Type B pancreatic cell (in vitro differentiated cells): ENCODE measurements at regions not wholly inside any gene's neighbourhood (a gene's known extent, or its start where the extent isn't known, plus 50 kb on each side); places are given as distances from the start of the nearest gene placed in this dataset.

ENCODE experiments used
- DNase-seq: peaks from one replicate; pipeline ENCODE4 v3.0.0; 2021; ENCODE audit warnings: mixed read lengths; ENCODE audit not compliant: unreplicated experiment; ENCODE audit errors: extremely low spot score
- H3K27ac Mint-ChIP-seq: 2 replicates; pipeline ENCODE4 v1.8.0; 2021; ENCODE audit warnings: mild to moderate bottlenecking, mixed read lengths
- H3K27me3 Mint-ChIP-seq: 2 replicates; pipeline ENCODE4 v1.8.0; 2021; ENCODE audit warnings: mixed read lengths
- H3K36me3 Mint-ChIP-seq: 2 replicates; pipeline ENCODE4 v1.8.0; 2021; ENCODE audit warnings: mixed read lengths
- H3K4me1 Mint-ChIP-seq: one replicate; pipeline ENCODE4 v1.8.0; 2021; ENCODE audit warnings: mixed read lengths; ENCODE audit not compliant: unreplicated experiment
- H3K4me3 Mint-ChIP-seq: 2 replicates; pipeline ENCODE4 v1.8.0; 2021; ENCODE audit warnings: mild to moderate bottlenecking, mixed read lengths
- H3K9me3 Mint-ChIP-seq: 2 replicates; pipeline ENCODE4 v1.8.0; 2021; ENCODE audit warnings: mixed read lengths
- CTCF ChIP-seq: fragments of 200-600 bp; sonication (generic); conservative IDR thresholded peaks from 2 replicates; pipeline ENCODE4 v1.5.0; 2021; ENCODE audit warnings: antibody characterized with exemption, mild to moderate bottlenecking

DNA sequence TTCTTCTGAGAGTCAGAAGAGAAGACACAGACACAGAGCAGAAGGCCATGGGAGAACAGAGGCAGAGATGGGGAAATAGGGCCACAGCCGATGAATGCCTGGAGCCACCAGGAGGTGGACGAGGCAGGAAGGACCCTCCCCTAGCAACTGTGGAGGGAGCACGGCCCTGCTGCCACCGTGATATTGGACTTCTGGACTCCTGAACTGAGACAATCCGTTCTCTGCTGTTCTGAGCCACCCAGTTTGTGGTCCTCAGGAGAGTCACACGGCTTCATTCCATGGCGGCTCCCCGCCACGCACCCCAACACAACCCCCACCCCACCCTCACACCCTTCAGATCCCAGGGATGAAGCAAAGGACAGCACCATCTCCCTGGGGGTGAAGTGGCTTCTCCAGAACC, 338.1 kb downstream of the CTTN start:
- peaks cover 6% of the 10 kb centered on the region for H3K4me1 Mint-ChIP-seq
- no peaks in the 10 kb centered on the region for H3K27me3 Mint-ChIP-seq
- no peak overlapping the region for H3K4me3 Mint-ChIP-seq
- H3K27ac Mint-ChIP-seq, result no peak overlapping the region
- no peak for DNase-seq
- no peaks in the 10 kb centered on the region for H3K9me3 Mint-ChIP-seq
- no peaks in the 10 kb centered on the region for H3K36me3 Mint-ChIP-seq
- TF ChIP-seq CTCF, result no peak

DNA sequence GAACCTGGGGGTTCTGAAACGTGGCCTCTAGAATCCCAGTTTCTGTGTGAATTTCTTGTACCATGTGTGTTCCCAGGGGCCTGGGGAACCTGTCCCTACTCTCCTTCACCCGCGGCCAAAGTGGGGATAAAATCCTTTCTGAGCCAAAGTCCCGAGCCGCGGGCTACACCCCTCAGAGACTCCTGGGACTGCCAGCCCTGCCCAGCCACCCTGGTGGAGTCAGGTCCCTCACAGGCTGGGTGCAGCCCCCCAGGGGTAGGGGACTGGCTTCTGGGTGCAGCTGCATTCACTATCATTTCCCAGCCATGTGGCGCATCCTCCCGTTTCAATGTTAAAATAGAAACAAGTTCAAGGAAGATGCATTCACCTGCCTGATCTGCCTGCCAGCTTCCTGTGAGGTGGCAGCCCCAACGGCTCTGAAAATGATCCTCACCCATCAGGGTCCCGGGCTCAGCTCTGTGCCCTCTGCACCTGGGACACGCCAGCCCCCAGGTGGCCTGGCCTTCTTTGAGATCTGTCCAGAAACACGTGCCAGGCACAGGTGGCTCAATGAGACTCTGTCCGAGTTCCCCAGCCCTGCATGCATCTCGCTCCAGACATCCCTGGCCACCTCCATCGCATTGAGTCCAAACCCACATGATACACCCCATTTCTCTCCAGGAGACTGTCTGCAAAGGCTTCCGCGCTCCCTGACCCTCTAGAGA, 338.8 kb downstream of the CTTN start:
- no peak for DNase-seq
- Mint-ChIP-seq H3K27me3 (no peaks in the 10 kb centered on the region), H3K4me1 (peaks cover 9% of the 10 kb centered on the region), H3K9me3 (no peaks in the 10 kb centered on the region), H3K36me3 (no peaks in the 10 kb centered on the region), H3K27ac (no peak overlapping the region), H3K4me3 (no peak overlapping the region)
- no peak for TF ChIP-seq CTCF

DNA sequence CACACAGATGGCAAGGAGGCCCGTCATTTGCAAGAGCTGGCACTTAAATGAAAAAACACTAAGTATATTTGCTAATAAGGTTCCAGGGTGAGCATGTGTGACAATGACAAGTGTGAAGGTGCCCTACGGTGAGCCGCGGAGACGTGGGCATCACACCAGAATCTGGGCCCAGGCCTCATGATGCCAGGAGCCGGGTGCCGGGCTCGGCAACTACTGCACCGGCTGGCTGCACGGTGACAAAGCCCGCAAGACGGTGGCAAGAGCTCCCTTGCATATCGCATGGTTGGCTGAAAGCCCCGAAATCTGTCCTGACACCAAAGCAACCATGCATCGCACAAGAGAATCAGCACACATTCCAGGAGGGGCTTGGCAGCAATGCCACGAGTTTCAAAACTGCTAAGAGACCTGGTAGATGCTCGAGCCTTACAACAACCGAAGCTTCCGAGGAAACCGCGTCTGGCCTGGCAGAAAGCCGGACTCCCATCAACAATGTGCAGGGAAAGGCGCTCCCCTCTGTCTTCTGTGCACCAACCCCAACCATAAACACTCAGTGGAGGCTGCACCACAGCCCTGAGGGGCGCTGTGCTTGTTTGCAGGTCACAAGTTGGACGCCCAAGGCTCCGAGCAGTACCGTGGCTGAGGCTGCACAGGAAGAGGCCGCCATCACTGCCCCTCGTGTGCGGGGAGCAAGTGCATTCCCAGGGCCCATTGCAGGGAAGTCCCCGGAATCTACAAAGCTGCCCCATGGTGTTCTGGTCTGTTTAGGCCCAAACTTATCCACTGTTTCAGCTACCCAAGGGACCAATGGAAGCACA, 339.7 kb downstream of the CTTN start:
- TF ChIP-seq CTCF, result no peak
- no peak for DNase-seq
- no peaks in the 10 kb centered on the region for H3K27me3 Mint-ChIP-seq
- no peaks in the 10 kb centered on the region for H3K9me3 Mint-ChIP-seq
- no peak overlapping the region for H3K27ac Mint-ChIP-seq
- H3K4me3 Mint-ChIP-seq, result no peak overlapping the region
- peaks cover 18% of the 10 kb centered on the region for H3K4me1 Mint-ChIP-seq
- no peaks in the 10 kb centered on the region for H3K36me3 Mint-ChIP-seq

- H3K27ac Mint-ChIP-seq, result no peak overlapping the region
- no peak overlapping the region for H3K4me3 Mint-ChIP-seq
- DNase-seq, result no peak
- H3K4me1 Mint-ChIP-seq, result peaks cover 21% of the 10 kb centered on the region
- H3K27me3 Mint-ChIP-seq, result no peaks in the 10 kb centered on the region
- H3K36me3 Mint-ChIP-seq, result no peaks in the 10 kb centered on the region
- H3K9me3 Mint-ChIP-seq, result no peaks in the 10 kb centered on the region
- TF ChIP-seq CTCF, result no peak
Measured at GRCh38 chr11:70738661-70739060, 340.3 kb downstream of the CTTN start.

DNA sequence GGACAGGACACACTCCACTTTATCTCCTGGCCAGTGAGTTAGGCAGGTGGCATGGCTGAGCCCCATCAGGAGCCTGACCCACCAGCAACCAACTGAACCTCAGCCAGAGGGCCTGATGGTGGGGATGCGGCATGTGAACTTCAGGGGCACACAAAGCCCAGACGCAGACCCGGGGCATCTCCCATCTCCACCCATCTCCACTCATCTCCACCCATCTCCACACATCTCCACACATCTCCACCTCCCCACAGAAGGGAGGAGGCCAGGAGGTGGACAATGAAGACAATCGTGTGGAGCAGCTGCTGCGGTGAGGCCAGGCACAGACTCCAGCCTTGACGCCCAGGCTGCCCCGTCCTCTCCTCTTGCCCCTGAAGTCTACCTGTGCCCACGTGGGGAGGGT, 340.8 kb downstream of the CTTN start:
- no peak for DNase-seq
- H3K9me3 Mint-ChIP-seq, result no peaks in the 10 kb centered on the region
- no peak overlapping the region for H3K4me3 Mint-ChIP-seq
- no peaks in the 10 kb centered on the region for H3K27me3 Mint-ChIP-seq
- H3K27ac Mint-ChIP-seq, result no peak overlapping the region
- H3K36me3 Mint-ChIP-seq, result no peaks in the 10 kb centered on the region
- H3K4me1 Mint-ChIP-seq, result peaks cover 21% of the 10 kb centered on the region
- no peak for TF ChIP-seq CTCF
